ENCODE measurements at regions not wholly inside any gene's neighbourhood (a gene's known extent, or its start where the extent isn't known, plus 50 kb on each side); places are given as distances from the start of the nearest gene placed in this dataset.

DNA sequence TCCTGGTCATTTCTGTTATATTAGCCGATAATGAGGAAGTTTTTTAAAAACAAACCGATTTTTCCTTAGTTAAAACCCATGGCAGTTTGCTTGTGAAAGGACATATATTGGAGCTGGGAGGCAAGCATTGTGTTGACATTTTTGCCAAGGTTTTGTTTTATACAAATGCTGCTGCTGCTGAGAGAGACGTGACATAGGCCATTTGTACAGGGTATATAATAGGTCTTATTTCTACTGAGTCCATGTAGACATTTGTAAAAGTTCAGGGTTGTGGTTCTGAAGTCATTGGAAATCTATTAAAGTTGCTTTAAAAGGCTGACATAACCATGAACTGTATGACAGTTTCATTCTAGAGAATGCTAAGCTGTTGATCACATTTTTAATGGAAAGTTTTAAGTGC, 424.0 kb upstream of the FANCL start:
- Histone ChIP-seq H3K36me3 (ENCODE audit: insufficient read depth, low read length) (no peaks in the 10 kb centered on the region), H3K27me3 (ENCODE audit: insufficient read depth, low read length) (no peaks in the 10 kb centered on the region), H3K27ac (ENCODE audit: low read depth, low read length) (no peak overlapping the region), H3K4me2 (ENCODE audit: insufficient read depth, low read length) (no peak overlapping the region), H2AFZ (ENCODE audit: low read length) (no peak overlapping the region), H3K9me3 (ENCODE audit: low read depth, low read length) (no peaks in the 10 kb centered on the region), H3K4me1 (ENCODE audit: insufficient read depth, low read length) (no peaks in the 10 kb centered on the region), H3K4me3 (ENCODE audit: insufficient read depth, low read length) (no peak overlapping the region), H3K79me2 (ENCODE audit: insufficient read depth, low read length) (no peaks in the 10 kb centered on the region), H4K20me1 (ENCODE audit: insufficient read depth, low read length) (no peaks in the 10 kb centered on the region)
- TF ChIP-seq, protein P1, sequence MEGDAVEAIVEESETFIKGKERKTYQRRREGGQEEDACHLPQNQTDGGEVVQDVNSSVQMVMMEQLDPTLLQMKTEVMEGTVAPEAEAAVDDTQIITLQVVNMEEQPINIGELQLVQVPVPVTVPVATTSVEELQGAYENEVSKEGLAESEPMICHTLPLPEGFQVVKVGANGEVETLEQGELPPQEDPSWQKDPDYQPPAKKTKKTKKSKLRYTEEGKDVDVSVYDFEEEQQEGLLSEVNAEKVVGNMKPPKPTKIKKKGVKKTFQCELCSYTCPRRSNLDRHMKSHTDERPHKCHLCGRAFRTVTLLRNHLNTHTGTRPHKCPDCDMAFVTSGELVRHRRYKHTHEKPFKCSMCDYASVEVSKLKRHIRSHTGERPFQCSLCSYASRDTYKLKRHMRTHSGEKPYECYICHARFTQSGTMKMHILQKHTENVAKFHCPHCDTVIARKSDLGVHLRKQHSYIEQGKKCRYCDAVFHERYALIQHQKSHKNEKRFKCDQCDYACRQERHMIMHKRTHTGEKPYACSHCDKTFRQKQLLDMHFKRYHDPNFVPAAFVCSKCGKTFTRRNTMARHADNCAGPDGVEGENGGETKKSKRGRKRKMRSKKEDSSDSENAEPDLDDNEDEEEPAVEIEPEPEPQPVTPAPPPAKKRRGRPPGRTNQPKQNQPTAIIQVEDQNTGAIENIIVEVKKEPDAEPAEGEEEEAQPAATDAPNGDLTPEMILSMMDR (IDR thresholded peaks at IDR 0.05; ENCODE audit: extremely low read depth, low read depth, low read length), result no peak
- no peak for DNase-seq (ENCODE audit: insufficient read length, low spot score, missing footprints)

GRCh38 chr2:58664523-58665151, 423.5 kb upstream of the FANCL start:
- no peak for DNase-seq (ENCODE audit: insufficient read length, low spot score, missing footprints)
- Histone ChIP-seq H3K79me2 (ENCODE audit: insufficient read depth, low read length) (no peaks in the 10 kb centered on the region), H3K27me3 (ENCODE audit: insufficient read depth, low read length) (no peaks in the 10 kb centered on the region), H3K4me1 (ENCODE audit: insufficient read depth, low read length) (no peaks in the 10 kb centered on the region), H3K36me3 (ENCODE audit: insufficient read depth, low read length) (no peaks in the 10 kb centered on the region), H2AFZ (ENCODE audit: low read length) (no peak overlapping the region), H3K4me3 (ENCODE audit: insufficient read depth, low read length) (no peak overlapping the region), H3K9me3 (ENCODE audit: low read depth, low read length) (no peaks in the 10 kb centered on the region), H3K27ac (ENCODE audit: low read depth, low read length) (no peak overlapping the region), H4K20me1 (ENCODE audit: insufficient read depth, low read length) (no peaks in the 10 kb centered on the region), H3K4me2 (ENCODE audit: insufficient read depth, low read length) (no peak overlapping the region)
- TF ChIP-seq, protein P1 (IDR thresholded peaks at IDR 0.05; ENCODE audit: extremely low read depth, low read depth, low read length), result no peak

DNA sequence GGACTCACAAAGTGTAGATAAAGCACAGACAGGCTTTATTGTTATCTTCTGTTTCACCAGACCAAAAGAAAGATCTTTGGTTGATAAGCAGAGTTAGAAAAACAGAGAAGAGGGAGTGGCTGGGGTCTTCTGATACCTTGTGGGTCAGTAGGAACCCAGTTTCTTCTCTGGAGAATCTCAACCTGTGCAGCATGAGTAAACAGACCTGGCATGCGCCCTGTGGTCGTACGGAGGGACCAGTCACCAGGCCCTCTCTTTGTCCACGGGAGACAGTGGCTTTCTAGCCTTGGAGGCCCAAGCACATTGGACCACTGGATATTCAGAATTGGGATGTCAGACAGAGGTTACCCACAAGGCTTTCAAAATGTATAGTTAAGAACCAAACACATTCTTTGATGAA, 418.9 kb upstream of the FANCL start:
- Histone ChIP-seq H3K9me3 (ENCODE audit: low read depth, low read length) (no peaks in the 10 kb centered on the region), H3K36me3 (ENCODE audit: insufficient read depth, low read length) (no peaks in the 10 kb centered on the region), H3K27ac (ENCODE audit: low read depth, low read length) (no peak overlapping the region), H4K20me1 (ENCODE audit: insufficient read depth, low read length) (no peaks in the 10 kb centered on the region), H2AFZ (ENCODE audit: low read length) (no peak overlapping the region), H3K4me3 (ENCODE audit: insufficient read depth, low read length) (no peak overlapping the region), H3K79me2 (ENCODE audit: insufficient read depth, low read length) (no peaks in the 10 kb centered on the region), H3K4me2 (ENCODE audit: insufficient read depth, low read length) (no peak overlapping the region), H3K27me3 (ENCODE audit: insufficient read depth, low read length) (no peaks in the 10 kb centered on the region), H3K4me1 (ENCODE audit: insufficient read depth, low read length) (no peaks in the 10 kb centered on the region)
- TF ChIP-seq, protein P1 (IDR thresholded peaks at IDR 0.05; ENCODE audit: extremely low read depth, low read depth, low read length), result no peak
- DNase-seq (ENCODE audit: insufficient read length, low spot score, missing footprints), result no peak

GRCh38 chr2:58655152-58655551, 414.0 kb upstream of the FANCL start:
- H3K27ac ChIP-seq (ENCODE audit: low read depth, low read length), result no peak overlapping the region
- no peaks in the 10 kb centered on the region for H4K20me1 ChIP-seq (ENCODE audit: insufficient read depth, low read length)
- TF ChIP-seq, protein P1 (IDR thresholded peaks at IDR 0.05; ENCODE audit: extremely low read depth, low read depth, low read length), result no peak
- H3K4me1 ChIP-seq (ENCODE audit: insufficient read depth, low read length), result no peaks in the 10 kb centered on the region
- H3K9me3 ChIP-seq (ENCODE audit: low read depth, low read length), result no peaks in the 10 kb centered on the region
- H3K27me3 ChIP-seq (ENCODE audit: insufficient read depth, low read length), result no peaks in the 10 kb centered on the region
- no peak overlapping the region for H2AFZ ChIP-seq (ENCODE audit: low read length)
- DNase-seq (ENCODE audit: insufficient read length, low spot score, missing footprints), result no peak
- H3K36me3 ChIP-seq (ENCODE audit: insufficient read depth, low read length), result no peaks in the 10 kb centered on the region
- H3K4me3 ChIP-seq (ENCODE audit: insufficient read depth, low read length), result no peak overlapping the region
- H3K4me2 ChIP-seq (ENCODE audit: insufficient read depth, low read length), result no peak overlapping the region
- H3K79me2 ChIP-seq (ENCODE audit: insufficient read depth, low read length), result no peaks in the 10 kb centered on the region

All from osteoblast (primary cell).